HG03442 (cell line): ENCODE measurements at regions not wholly inside any gene's neighbourhood (a gene's known extent, or its start where the extent isn't known, plus 50 kb on each side); places are given as distances from the start of the nearest gene placed in this dataset.

Source experiments
- ATAC-seq: cut with Tn5 transposase; IDR thresholded peaks from one replicate; pipeline ENCODE4 v1.9.1; 2021; ENCODE audit warnings: mild to moderate bottlenecking, moderate library complexity; ENCODE audit not compliant: unreplicated experiment

GRCh38 chr11:95586155-95586554, 203.4 kb downstream of the FAM76B start:
- ATAC-seq, result no peak

- ATAC-seq, result no peak
Measured at GRCh38 chr11:95585752-95586077, 203.9 kb downstream of the FAM76B start.

- no peak for ATAC-seq
Measured at GRCh38 chr11:95585069-95585751, 204.4 kb downstream of the FAM76B start.

GRCh38 chr11:95584589-95584988, 205.0 kb downstream of the FAM76B start:
- peak; percentile 66 for ATAC-seq

- ATAC-seq, result peak; percentile 28
Measured at GRCh38 chr11:95584180-95584579, 205.4 kb downstream of the FAM76B start.

- ATAC-seq, result peak; percentile 66
Measured at GRCh38 chr11:95577716-95578460, 211.7 kb downstream of the FAM76B start.

- no peak for ATAC-seq
Measured at GRCh38 chr11:95576146-95576845, 213.3 kb downstream of the FAM76B start.

GRCh38 chr11:95575517-95575916, 214.1 kb downstream of the FAM76B start:
- no peak for ATAC-seq

GRCh38 chr11:95571718-95572260, 217.8 kb downstream of the FAM76B start:
- ATAC-seq, result no peak

GRCh38 chr11:95570845-95571244, 218.7 kb downstream of the FAM76B start:
- no peak for ATAC-seq

- ATAC-seq, result no peak
Measured at GRCh38 chr11:95569207-95569606, 220.4 kb downstream of the FAM76B start.

- ATAC-seq, result no peak
Measured at GRCh38 chr11:95568281-95568680, 221.3 kb downstream of the FAM76B start.

GRCh38 chr11:95567685-95568084, 221.9 kb downstream of the FAM76B start:
- ATAC-seq, result no peak

- no peak for ATAC-seq
Measured at GRCh38 chr11:95566211-95566610, 223.4 kb downstream of the FAM76B start.

- ATAC-seq, result no peak
Measured at GRCh38 chr11:95565724-95566141, 223.8 kb downstream of the FAM76B start.

- ATAC-seq, result no peak
Measured at GRCh38 chr11:95563859-95564258, 225.7 kb downstream of the FAM76B start.

- ATAC-seq, result no peak
Measured at GRCh38 chr11:95563173-95563572, 226.4 kb downstream of the FAM76B start.

- ATAC-seq, result no peak
Measured at GRCh38 chr11:95562196-95562921, 227.2 kb downstream of the FAM76B start.

- ATAC-seq, result no peak
Measured at GRCh38 chr11:95559899-95560298, 229.7 kb downstream of the FAM76B start.

GRCh38 chr11:95557376-95557775, 232.2 kb downstream of the FAM76B start:
- no peak for ATAC-seq
